HCT116 (cell line): ENCODE measurements at regions not wholly inside any gene's neighbourhood (a gene's known extent, or its start where the extent isn't known, plus 50 kb on each side); places are given as distances from the start of the nearest gene placed in this dataset.
"Not testable (repeated sequence)": the region's sequence is repeated elsewhere in the genome, so short reads cannot be mapped to it uniquely, and the experiment has no call there.

ENCODE experiments used
- CBX3 ChIP-seq: IDR thresholded peaks from 2 replicates; pipeline ENCODE4 v1.6.1; 2012; ENCODE audit warnings: low read depth
- CTCF ChIP-seq, 3 experiments: fragments of 200-600 bp in 1 of 3; sonication (generic) in 1 of 3; IDR thresholded peaks in 2 of 3; conservative IDR thresholded peaks in 1 of 3; 2 replicates each; pipeline ENCODE4 v1.5.1; 2012 to 2017; ENCODE audit warnings: low read depth in 2 of 3, low read length in 2 of 3, antibody characterized with exemption in 1 of 3, borderline replicate concordance in 1 of 3, control low read depth in 1 of 3, mild to moderate bottlenecking in 1 of 3, mixed read lengths in 1 of 3, mixed run types in 1 of 3, moderate library complexity in 1 of 3; ENCODE audit not compliant: insufficient read depth in 1 of 3
- EGR1 ChIP-seq: IDR thresholded peaks from 2 replicates; pipeline ENCODE4 v1.6.1; 2012; ENCODE audit warnings: low read depth
- EZH2 ChIP-seq: fragments of 200-600 bp; sonication (generic); IDR thresholded peaks from 2 replicates; pipeline ENCODE4 v1.6.1; 2017; ENCODE audit warnings: antibody characterized with exemption, mixed run types
- MAX ChIP-seq: IDR thresholded peaks from 2 replicates; pipeline ENCODE4 v1.6.1; 2012
- POLR2A ChIP-seq: IDR thresholded peaks from 2 replicates; pipeline ENCODE4 v1.7.0; 2011; ENCODE audit warnings: borderline replicate concordance; ENCODE audit not compliant: insufficient read depth, insufficient read length; ENCODE audit errors: extremely low read depth
- POLR2AphosphoS5 ChIP-seq: IDR thresholded peaks from 2 replicates; pipeline ENCODE4 v1.6.1; 2011; ENCODE audit warnings: mild to moderate bottlenecking, low read depth, low read length, moderate library complexity
- REST ChIP-seq: IDR thresholded peaks from 2 replicates; pipeline ENCODE4 v1.6.1; 2012; ENCODE audit warnings: low read depth
- SIN3A ChIP-seq: IDR thresholded peaks from 2 replicates; pipeline ENCODE4 v1.6.1; 2012; ENCODE audit warnings: low read depth
- TCF7L2 ChIP-seq: IDR thresholded peaks from 2 replicates; pipeline ENCODE4 v1.7.0; 2011; ENCODE audit warnings: borderline replicate concordance, inconsistent platforms; ENCODE audit not compliant: insufficient read depth, insufficient read length; ENCODE audit errors: extremely low read depth
- YY1 ChIP-seq: IDR thresholded peaks from 2 replicates; pipeline ENCODE4 v1.6.1; 2011; ENCODE audit warnings: low read length, low read depth, moderate library complexity, mild to moderate bottlenecking; ENCODE audit not compliant: insufficient replicate concordance; ENCODE audit errors: extremely low read depth
- ZNF274 ChIP-seq: fragments of 200-500 bp; sonication (Bioruptor generic); IDR thresholded peaks from 2 replicates; pipeline ENCODE4 v1.6.1; 2014; ENCODE audit warnings: mild to moderate bottlenecking, low read depth, low read length, inconsistent platforms

GRCh38 chr15:85258062-85258445 is 122.3 kb upstream of the AKAP13 start:
- not testable (repeated sequence) for TF ChIP-seq CTCF (IDR thresholded peaks at IDR 0.05 in 2 of 3, conservative IDR thresholded peaks at IDR 0.05 in 1 of 3; ENCODE audit: borderline replicate concordance in 1 of 3, insufficient read depth in 1 of 3, low read depth in 2 of 3, low read length in 2 of 3); MAX; TCF7L2; EZH2; ZNF274; POLR2A; EGR1; POLR2AphosphoS5; REST; YY1; CBX3; SIN3A
